IMR-90 (cell line): ENCODE measurements at regions not wholly inside any gene's neighbourhood (a gene's known extent, or its start where the extent isn't known, plus 50 kb on each side); places are given as distances from the start of the nearest gene placed in this dataset.
"Not testable (repeated sequence)": the region's sequence is repeated elsewhere in the genome, so short reads cannot be mapped to it uniquely, and the experiment has no call there.

Experiments used
- ATAC-seq: fragments of 200-7000 bp; cut with Tn5 transposase; 2 replicates; pipeline ENCODE4 v1.9.1; 2020; ENCODE audit warnings: low read depth, mild to moderate bottlenecking, moderate library complexity
- BruUV-seq: library from RNA; stranded (reverse); fragments of 400-500 nt; replicated peaks from 2 replicates; lab custom pipeline; 2021; lab: Mats Ljungman, UMichigan
- CTCF ChIA-PET: fragments of 300-600 bp; formaldehyde crosslinking; extraction: SDS; loops from one replicate; lab custom pipeline; 2021; ENCODE audit warnings: antibody characterized with exemption; lab: Yijun Ruan, JAX
- POLR2A ChIA-PET: fragments of 300-600 bp; sonication (Branson Sonifier 250); formaldehyde crosslinking; loops from one replicate; lab custom pipeline; 2022; ENCODE audit warnings: antibody characterized with exemption; ENCODE audit not compliant: unreplicated experiment; lab: Charles Lee
- DNase-seq: peaks from one replicate; pipeline ENCODE4 v3.0.0; 2013
- H2AFZ ChIP-seq: replicated peaks from 2 replicates; pipeline ENCODE3; 2013; ENCODE audit warnings: low read length, mild to moderate bottlenecking; ENCODE audit not compliant: poor library complexity
- H2AK5ac ChIP-seq: 2 replicates; pipeline ENCODE4 v1.6.1; 2013; ENCODE audit warnings: low read depth, low read length, inconsistent platforms
- H2AK9ac ChIP-seq: replicated peaks from 2 replicates; pipeline ENCODE3; 2013; ENCODE audit warnings: mild to moderate bottlenecking, low read depth, low read length, moderate library complexity; ENCODE audit not compliant: poor library complexity
- H2BK120ac ChIP-seq: 2 replicates; pipeline ENCODE4 v1.6.1; 2013; ENCODE audit warnings: low read depth, low read length, inconsistent platforms
- H2BK15ac ChIP-seq: 3 replicates; pipeline ENCODE4 v1.6.1; 2013; ENCODE audit warnings: low read depth, low read length, inconsistent platforms
- H2BK20ac ChIP-seq: 2 replicates; pipeline ENCODE4 v1.6.1; 2013; ENCODE audit warnings: low read depth, mild to moderate bottlenecking, inconsistent platforms, low read length, moderate library complexity
- H2BK5ac ChIP-seq: 2 replicates; pipeline ENCODE4 v1.6.1; 2013; ENCODE audit warnings: mild to moderate bottlenecking, low read depth, low read length, inconsistent platforms; ENCODE audit not compliant: poor library complexity, severe bottlenecking
- H3K14ac ChIP-seq: replicated peaks from 2 replicates; pipeline ENCODE4 v1.6.1; 2013; ENCODE audit warnings: low read depth, low read length, inconsistent platforms
- H3K18ac ChIP-seq: 2 replicates; pipeline ENCODE4 v1.6.1; 2013; ENCODE audit warnings: low read depth, low read length, control low read depth
- H3K23ac ChIP-seq: 2 replicates; pipeline ENCODE4 v1.6.1; 2013; ENCODE audit warnings: low read depth, low read length, inconsistent platforms
- H3K27ac ChIP-seq: 2 replicates; pipeline ENCODE4 v1.5.1; 2013; ENCODE audit warnings: mild to moderate bottlenecking, control low read depth, low read length; ENCODE audit not compliant: insufficient read depth
- H3K27me3 ChIP-seq: 2 replicates; pipeline ENCODE4 v1.6.1; 2013; ENCODE audit warnings: low read length; ENCODE audit not compliant: control insufficient read depth, insufficient read depth
- H3K36me3 ChIP-seq: 2 replicates; pipeline ENCODE4 v1.6.1; 2013; ENCODE audit warnings: low read length, mixed read lengths; ENCODE audit not compliant: control insufficient read depth, insufficient read depth
- H3K4ac ChIP-seq: 2 replicates; pipeline ENCODE4 v1.6.1; 2013; ENCODE audit warnings: low read depth, low read length, inconsistent platforms
- H3K4me1 ChIP-seq: 2 replicates; pipeline ENCODE4 v1.6.1; 2013; ENCODE audit warnings: low read length, mixed read lengths; ENCODE audit not compliant: control insufficient read depth, insufficient read depth
- H3K4me2 ChIP-seq: 2 replicates; pipeline ENCODE4 v1.6.1; 2013; ENCODE audit warnings: low read depth, mild to moderate bottlenecking, control low read depth, low read length, moderate library complexity
- H3K4me3 ChIP-seq: 2 replicates; pipeline ENCODE4 v1.5.1; 2013; ENCODE audit warnings: low read depth, mild to moderate bottlenecking, control low read depth, low read length, moderate library complexity; ENCODE audit not compliant: insufficient read depth
- H3K56ac ChIP-seq: 2 replicates; pipeline ENCODE4 v1.6.1; 2013; ENCODE audit warnings: low read length, inconsistent platforms; ENCODE audit not compliant: insufficient read depth; ENCODE audit errors: extremely low read depth
- H3K79me1 ChIP-seq, 2 experiments: 2 replicates each; pipeline ENCODE4 v1.6.1; 2013; ENCODE audit warnings: low read length in 2 of 2, inconsistent platforms in 1 of 2, low read depth in 1 of 2
- H3K9ac ChIP-seq: 2 replicates; pipeline ENCODE4 v1.6.1; 2013; ENCODE audit warnings: low read depth, low read length, control low read depth
- H3K9me1 ChIP-seq: 2 replicates; pipeline ENCODE4 v1.6.1; 2013; ENCODE audit warnings: low read length, inconsistent platforms; ENCODE audit not compliant: insufficient read depth
- H3K9me3 ChIP-seq: 2 replicates; pipeline ENCODE4 v1.6.1; 2013; ENCODE audit warnings: low read length; ENCODE audit not compliant: control insufficient read depth, insufficient read depth
- H4K20me1 ChIP-seq: 2 replicates; pipeline ENCODE4 v1.6.1; 2013; ENCODE audit warnings: low read length, inconsistent platforms; ENCODE audit not compliant: insufficient read depth
- H4K5ac ChIP-seq: 2 replicates; pipeline ENCODE4 v1.6.1; 2013; ENCODE audit warnings: mild to moderate bottlenecking, low read depth, low read length, control low read depth
- H4K8ac ChIP-seq, 2 experiments: 2 replicates each; pipeline ENCODE4 v1.6.1; 2013; ENCODE audit warnings: low read depth in 2 of 2, low read length in 2 of 2, control low read depth in 1 of 2, inconsistent platforms in 1 of 2
- H4K91ac ChIP-seq: 2 replicates; pipeline ENCODE4 v1.6.1; 2013; ENCODE audit warnings: low read depth, low read length, inconsistent platforms; ENCODE audit not compliant: insufficient read depth
- WGBS, 2 experiments: methylation state at CpG; one replicate each; pipeline versions ENCODE4 v1.1.5 to v1.1.7; 2013; ENCODE audit warnings: missing lambda C conversion rate in 2 of 2; ENCODE audit not compliant: insufficient read length in 1 of 2; ENCODE audit errors: extremely low coverage in 2 of 2; 5-methylcytosine and 5-hydroxymethylcytosine counted together
- dilution Hi-C: fragments of 300-500 bp; cut with HindIII; formaldehyde crosslinking; loops from one replicate; pipeline ENCODE4 v1.14.3; 2018; ENCODE audit warnings: low sequenced_read_pairs; ENCODE audit not compliant: unreplicated experiment
- in situ Hi-C: fragments of 300-500 bp; cut with MboI; formaldehyde crosslinking; loops from 3 replicates; pipeline ENCODE4 v1.14.3; 2019; ENCODE audit warnings: low sequenced_read_pairs, inconsistent platforms, mixed read lengths
- intact Hi-C: fragments of 100-400 bp; cut with micrococcal nuclease; formaldehyde crosslinking; loops from 2 replicates; pipeline ENCODE4 v1.10.0; 2022

GRCh38 chr20:47912786-47913501 is 127.7 kb upstream of the SULF2 start:
- H3K4ac ChIP-seq, H3K18ac ChIP-seq, H4K8ac ChIP-seq, H2AK9ac ChIP-seq, H4K20me1 ChIP-seq, H3K27ac ChIP-seq, H3K23ac ChIP-seq, H3K56ac ChIP-seq, H3K4me2 ChIP-seq, H3K9ac ChIP-seq, H3K36me3 ChIP-seq, H3K27me3 ChIP-seq, in situ Hi-C loops, H4K5ac ChIP-seq, H2BK5ac ChIP-seq, H3K4me1 ChIP-seq, H2BK120ac ChIP-seq, ATAC-seq, DNase-seq, H3K14ac ChIP-seq, BruUV-seq, POLR2A ChIA-PET, H3K9me1 ChIP-seq, CTCF ChIA-PET, H3K4me3 ChIP-seq, H2AFZ ChIP-seq, H2AK5ac ChIP-seq, H2BK20ac ChIP-seq, intact Hi-C loops, H2BK15ac ChIP-seq, H4K91ac ChIP-seq, H3K79me1 ChIP-seq, H3K9me3 ChIP-seq, dilution Hi-C loops: not testable (repeated sequence)
- WGBS, 2 experiments = 80% methylated on average over 1 of the region's 12 CpGs; no CpG with 5 or more reads in 1 of the 2 experiments

- intact Hi-C loops, H3K4me3 ChIP-seq, H3K36me3 ChIP-seq, H3K4me2 ChIP-seq, H2BK20ac ChIP-seq, H3K14ac ChIP-seq, H3K4me1 ChIP-seq, H2BK15ac ChIP-seq, H3K9me3 ChIP-seq, H2AFZ ChIP-seq, H3K27ac ChIP-seq, H4K20me1 ChIP-seq, BruUV-seq, CTCF ChIA-PET, POLR2A ChIA-PET, in situ Hi-C loops, H3K9ac ChIP-seq, ATAC-seq, H3K27me3 ChIP-seq, H4K5ac ChIP-seq, DNase-seq, H3K4ac ChIP-seq, H3K56ac ChIP-seq, H2AK9ac ChIP-seq, H3K9me1 ChIP-seq, dilution Hi-C loops, H2AK5ac ChIP-seq, H3K18ac ChIP-seq, H3K79me1 ChIP-seq, H3K23ac ChIP-seq, H4K91ac ChIP-seq, H2BK120ac ChIP-seq, H2BK5ac ChIP-seq, H4K8ac ChIP-seq: not testable (repeated sequence)
- whole genome bisulfite sequencing, 2 experiments = 30% methylated on average over 3 of the region's 8 CpGs; no CpG with 5 or more reads in 1 of the 2 experiments
Measured at GRCh38 chr20:47912165-47912564, 126.9 kb upstream of the SULF2 start.
